ENCODE measurements at regions not wholly inside any gene's neighbourhood (a gene's known extent, or its start where the extent isn't known, plus 50 kb on each side); places are given as distances from the start of the nearest gene placed in this dataset.

DNA sequence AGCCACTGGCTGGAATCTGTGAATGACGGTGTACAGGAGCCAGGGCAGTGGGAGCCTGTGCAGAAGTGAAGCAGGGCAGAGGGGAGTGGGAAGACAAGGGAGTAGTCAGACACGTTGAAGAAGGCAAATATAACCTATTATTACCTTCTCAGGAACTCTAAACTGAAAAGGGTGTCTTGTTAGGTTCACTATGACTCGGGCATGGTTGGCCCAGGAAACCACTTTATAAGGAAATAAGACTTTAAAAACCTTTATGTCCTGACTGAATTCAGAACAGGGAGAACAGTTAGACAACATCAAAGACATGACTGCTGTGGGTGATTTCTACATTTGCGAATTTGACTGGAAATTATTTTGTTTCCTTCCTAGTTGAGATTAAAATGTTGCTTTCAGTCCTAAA lies 107.5 kb downstream of the ACER2 start:
- Mint-ChIP-seq H3K4me3 (no peak overlapping the region), H3K36me3 (ENCODE audit: insufficient read depth in 1 of 3, low read depth in 3 of 3) (no peaks in the 10 kb centered on the region; a peak in 1 of 7 replicates), H3K9me3 (no peaks in the 10 kb centered on the region), H3K4me1 (peaks cover 8 to 10% of the 10 kb centered on the region in 2 experiments), H3K27ac (peak overlapping the region in 1 of 3 experiments; percentile 28; a peak in 1 of 7 replicates), H3K27me3 (ENCODE audit: low read depth) (no peaks in the 10 kb centered on the region)
- no peak for DNase-seq
- Histone ChIP-seq H4K5ac (ENCODE audit: insufficient read length, low read depth, low read length) (no peak overlapping the region), H3K27ac (ENCODE audit: insufficient read length, low read depth, low read length) (no peak overlapping the region), H3K4ac (ENCODE audit: low read depth, low read length) (no peak overlapping the region), H3K79me1 (ENCODE audit: insufficient read depth, low read depth, low read length, poor library complexity, severe bottlenecking) (no peaks in the 10 kb centered on the region), H2BK15ac (ENCODE audit: low read depth, low read length) (no peak overlapping the region), H3K23me2 (ENCODE audit: insufficient read length, low read depth, low read length, poor library complexity, severe bottlenecking) (no peaks in the 10 kb centered on the region), H2AK5ac (ENCODE audit: insufficient read length, low read length) (no peak overlapping the region), H2AFZ (ENCODE audit: low read length) (no peak overlapping the region), H2BK5ac (ENCODE audit: insufficient read length, low read length) (no peak overlapping the region), H3K27me3 (ENCODE audit: insufficient read depth, low read length) (no peaks in the 10 kb centered on the region), H3K4me1 (ENCODE audit: insufficient read depth, low read length) (no peaks in the 10 kb centered on the region), H4K91ac (ENCODE audit: insufficient read length, low read depth, low read length) (no peak overlapping the region), H2BK120ac (ENCODE audit: low read depth, low read length, poor library complexity, severe bottlenecking) (no peak overlapping the region), H4K8ac (replicated peaks; ENCODE audit: insufficient read length, low read depth, low read length) (no peak overlapping the region), H3T11ph (ENCODE audit: low read length) (no peak overlapping the region), H3K18ac (ENCODE audit: insufficient read length, low read depth, low read length) (no peak overlapping the region), H2BK12ac (ENCODE audit: insufficient read length, low read depth, low read length) (no peak overlapping the region), H3K79me2 (ENCODE audit: insufficient read depth, low read length) (no peaks in the 10 kb centered on the region), H3K9me3 (ENCODE audit: control insufficient read depth, low read depth, low read length) (no peaks in the 10 kb centered on the region), H3K23ac (ENCODE audit: insufficient read length, low read depth, low read length) (no peak overlapping the region), H3K9ac (ENCODE audit: extremely low read depth, insufficient read length, low read length) (no peak overlapping the region), H4K20me1 (ENCODE audit: control insufficient read depth, insufficient read depth, insufficient read length) (no peaks in the 10 kb centered on the region), H3K56ac (ENCODE audit: insufficient read length, low read depth, low read length) (no peak overlapping the region), H3K4me2 (ENCODE audit: insufficient read depth, insufficient read length, low read length) (no peak overlapping the region), H2BK20ac (ENCODE audit: low read depth, low read length, poor library complexity, severe bottlenecking) (no peak overlapping the region), H3K14ac (ENCODE audit: insufficient read depth, low read length) (no peak overlapping the region)
- no CpG with 5 or more reads among the region's 4 CpGs for WGBS (ENCODE audit: extremely low coverage, insufficient read length, low lambda C conversion rate)
- TF ChIP-seq CTCF (conservative IDR thresholded peaks at IDR 0.05), result no peak
